ENCODE measurements at regions not wholly inside any gene's neighbourhood (a gene's known extent, or its start where the extent isn't known, plus 50 kb on each side); places are given as distances from the start of the nearest gene placed in this dataset.

DNA sequence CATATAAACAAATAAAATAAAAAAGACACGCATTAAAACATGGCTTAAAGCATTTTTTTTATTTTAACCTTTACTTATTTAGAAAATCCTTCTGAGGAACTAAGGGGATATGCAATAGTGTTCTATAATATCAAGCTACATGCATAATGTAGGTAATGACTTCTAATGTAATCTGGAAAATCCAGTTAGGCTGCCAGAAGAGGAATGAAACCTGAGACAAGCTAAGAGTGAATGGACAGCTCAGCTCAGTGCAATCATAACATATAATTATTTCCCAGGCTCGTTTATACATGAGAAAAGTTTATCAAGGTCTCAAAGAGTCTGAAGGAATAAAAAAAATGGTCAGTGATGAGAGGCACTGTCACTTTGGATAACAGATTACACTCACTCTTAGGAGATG lies 649.0 kb upstream of the PCDH15 start:
- TF ChIP-seq, protein P1, sequence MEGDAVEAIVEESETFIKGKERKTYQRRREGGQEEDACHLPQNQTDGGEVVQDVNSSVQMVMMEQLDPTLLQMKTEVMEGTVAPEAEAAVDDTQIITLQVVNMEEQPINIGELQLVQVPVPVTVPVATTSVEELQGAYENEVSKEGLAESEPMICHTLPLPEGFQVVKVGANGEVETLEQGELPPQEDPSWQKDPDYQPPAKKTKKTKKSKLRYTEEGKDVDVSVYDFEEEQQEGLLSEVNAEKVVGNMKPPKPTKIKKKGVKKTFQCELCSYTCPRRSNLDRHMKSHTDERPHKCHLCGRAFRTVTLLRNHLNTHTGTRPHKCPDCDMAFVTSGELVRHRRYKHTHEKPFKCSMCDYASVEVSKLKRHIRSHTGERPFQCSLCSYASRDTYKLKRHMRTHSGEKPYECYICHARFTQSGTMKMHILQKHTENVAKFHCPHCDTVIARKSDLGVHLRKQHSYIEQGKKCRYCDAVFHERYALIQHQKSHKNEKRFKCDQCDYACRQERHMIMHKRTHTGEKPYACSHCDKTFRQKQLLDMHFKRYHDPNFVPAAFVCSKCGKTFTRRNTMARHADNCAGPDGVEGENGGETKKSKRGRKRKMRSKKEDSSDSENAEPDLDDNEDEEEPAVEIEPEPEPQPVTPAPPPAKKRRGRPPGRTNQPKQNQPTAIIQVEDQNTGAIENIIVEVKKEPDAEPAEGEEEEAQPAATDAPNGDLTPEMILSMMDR (IDR thresholded peaks at IDR 0.05; ENCODE audit: low read depth, low read length, poor library complexity, severe bottlenecking) = no peak
- TF ChIP-seq EZH2phosphoT487 (IDR thresholded peaks at IDR 0.05; ENCODE audit: borderline replicate concordance, low read length) = no peak

Measured in DOHH2 (cell line).